OCI-M1 (cell line): ENCODE measurements at regions not wholly inside any gene's neighbourhood (a gene's known extent, or its start where the extent isn't known, plus 50 kb on each side); places are given as distances from the start of the nearest gene placed in this dataset.
A peak's percentile ranks its signal among the peaks of the same experiment; 100 is the strongest.
"Not testable (repeated sequence)": the region's sequence is repeated elsewhere in the genome, so short reads cannot be mapped to it uniquely, and the experiment has no call there.

Source experiments
- DNase-seq: peaks from one replicate; lab custom pipeline; 2025; lab: John Stamatoyannopoulos, UW

- no peak for DNase-seq
Observed at GRCh38 chr3:20729185-20729584, 543.2 kb upstream of the SGO1 start.

GRCh38 chr3:20726786-20727185, 540.8 kb upstream of the SGO1 start:
- no peak for DNase-seq

- DNase-seq, result no peak
Observed at GRCh38 chr3:20724241-20724640, 538.2 kb upstream of the SGO1 start.

- not testable (repeated sequence) for DNase-seq
Observed at GRCh38 chr3:20716425-20716824, 530.4 kb upstream of the SGO1 start.

- no peak for DNase-seq
Observed at GRCh38 chr3:20701641-20702040, 515.6 kb upstream of the SGO1 start.

GRCh38 chr3:20700714-20701113, 514.7 kb upstream of the SGO1 start:
- DNase-seq, result no peak

GRCh38 chr3:20698896-20699295, 512.9 kb upstream of the SGO1 start:
- no peak for DNase-seq

GRCh38 chr3:20696388-20697150, 510.6 kb upstream of the SGO1 start:
- DNase-seq, result no peak

- no peak for DNase-seq
Observed at GRCh38 chr3:20692675-20693074, 506.7 kb upstream of the SGO1 start.

GRCh38 chr3:20683910-20684309, 497.9 kb upstream of the SGO1 start:
- no peak for DNase-seq

- no peak for DNase-seq
Observed at GRCh38 chr3:20682573-20682972, 496.6 kb upstream of the SGO1 start.

GRCh38 chr3:20680990-20681628, 495.1 kb upstream of the SGO1 start:
- DNase-seq, result no peak

- no peak for DNase-seq
Observed at GRCh38 chr3:20673866-20674265, 487.9 kb upstream of the SGO1 start.

GRCh38 chr3:20669675-20670074, 483.7 kb upstream of the SGO1 start:
- no peak for DNase-seq

- DNase-seq, result no peak
Observed at GRCh38 chr3:20669184-20669583, 483.2 kb upstream of the SGO1 start.

GRCh38 chr3:20668411-20668810, 482.4 kb upstream of the SGO1 start:
- peak; percentile 68 for DNase-seq

GRCh38 chr3:20666091-20666490, 480.1 kb upstream of the SGO1 start:
- DNase-seq, result peak; percentile 7

- no peak for DNase-seq
Observed at GRCh38 chr3:20658491-20658890, 472.5 kb upstream of the SGO1 start.

GRCh38 chr3:20657560-20657959, 471.6 kb upstream of the SGO1 start:
- DNase-seq, result no peak

- DNase-seq, result peak; percentile 32
Observed at GRCh38 chr3:20652231-20652986, 466.4 kb upstream of the SGO1 start.

- peak; percentile 2 for DNase-seq
Observed at GRCh38 chr3:20648921-20649381, 462.9 kb upstream of the SGO1 start.

GRCh38 chr3:20648294-20648693, 462.3 kb upstream of the SGO1 start:
- DNase-seq, result no peak

GRCh38 chr3:20646425-20646824, 460.4 kb upstream of the SGO1 start:
- no peak for DNase-seq
